GM19372 (cell line): ENCODE measurements at regions not wholly inside any gene's neighbourhood (a gene's known extent, or its start where the extent isn't known, plus 50 kb on each side); places are given as distances from the start of the nearest gene placed in this dataset.
"Not testable (repeated sequence)": the region's sequence is repeated elsewhere in the genome, so short reads cannot be mapped to it uniquely, and the experiment has no call there.

Source experiments
- ATAC-seq: cut with Tn5 transposase; IDR thresholded peaks from one replicate; pipeline ENCODE4 v1.9.1; 2021; ENCODE audit warnings: mild to moderate bottlenecking, low read depth, moderate library complexity; ENCODE audit not compliant: unreplicated experiment

GRCh38 chr9:42656789-42657188 is 473.3 kb downstream of the SPATA31A6 start:
- not testable (repeated sequence) for ATAC-seq

GRCh38 chr9:42657496-42657895 is 474.0 kb downstream of the SPATA31A6 start:
- ATAC-seq = not testable (repeated sequence)

- ATAC-seq = not testable (repeated sequence)
Observed at GRCh38 chr9:42697146-42697545, 513.7 kb downstream of the SPATA31A6 start.

- ATAC-seq = not testable (repeated sequence)
Observed at GRCh38 chr9:42702890-42703289, 519.4 kb downstream of the SPATA31A6 start.

DNA sequence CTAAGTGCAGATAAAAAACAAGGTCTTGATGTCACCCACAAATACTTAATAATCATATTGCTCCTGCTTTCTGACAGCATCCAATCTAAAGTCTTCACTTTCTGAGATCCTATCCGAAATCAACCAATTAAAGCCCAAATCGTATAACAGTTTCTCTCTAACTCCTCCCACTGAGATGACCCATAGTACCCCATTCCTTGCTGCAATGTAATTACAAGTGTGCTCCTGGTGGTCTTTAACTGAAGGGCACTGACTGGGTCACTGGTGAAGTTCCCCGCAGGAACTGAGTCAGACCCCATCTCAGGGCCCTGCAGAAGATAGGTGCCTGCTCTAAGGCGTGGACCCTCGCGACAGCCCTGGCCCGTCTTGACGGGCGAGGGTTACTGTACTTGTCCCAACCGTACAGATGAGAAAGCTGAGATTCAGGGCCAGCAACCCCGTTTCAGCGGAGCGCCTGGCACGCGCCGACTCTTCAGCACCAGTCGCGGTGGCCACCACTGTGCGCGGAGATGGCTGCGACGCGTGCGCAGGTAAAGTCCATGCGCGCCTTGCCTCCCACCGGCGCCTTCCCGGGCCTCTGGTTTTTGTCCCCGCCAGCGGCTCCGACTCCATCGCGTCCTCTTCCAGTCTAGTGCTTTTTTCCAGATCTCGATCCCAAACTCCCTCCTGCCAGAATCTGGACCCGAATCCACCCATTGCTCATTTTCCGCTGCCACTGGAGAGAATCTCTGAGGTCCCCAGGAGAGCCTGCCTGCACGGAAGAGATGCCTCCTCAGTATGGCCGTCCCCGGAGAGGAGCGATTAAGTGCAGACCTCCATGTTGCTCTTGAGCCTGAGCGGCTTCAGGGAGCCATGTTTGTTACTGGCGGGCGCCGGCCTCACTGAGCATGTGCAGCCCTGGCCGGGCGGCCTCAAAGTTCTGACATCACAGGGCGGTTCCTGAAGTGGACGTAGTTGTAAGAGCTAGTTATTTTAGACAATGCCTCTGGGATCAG is 541.7 kb downstream of the SPATA31A6 start:
- ATAC-seq = not testable (repeated sequence)

- peak; percentile 87 for ATAC-seq
Observed at GRCh38 chr9:42743030-42743814, 559.8 kb downstream of the SPATA31A6 start.

- not testable (repeated sequence) for ATAC-seq
Observed at GRCh38 chr9:42757251-42757650, 573.8 kb downstream of the SPATA31A6 start.

DNA sequence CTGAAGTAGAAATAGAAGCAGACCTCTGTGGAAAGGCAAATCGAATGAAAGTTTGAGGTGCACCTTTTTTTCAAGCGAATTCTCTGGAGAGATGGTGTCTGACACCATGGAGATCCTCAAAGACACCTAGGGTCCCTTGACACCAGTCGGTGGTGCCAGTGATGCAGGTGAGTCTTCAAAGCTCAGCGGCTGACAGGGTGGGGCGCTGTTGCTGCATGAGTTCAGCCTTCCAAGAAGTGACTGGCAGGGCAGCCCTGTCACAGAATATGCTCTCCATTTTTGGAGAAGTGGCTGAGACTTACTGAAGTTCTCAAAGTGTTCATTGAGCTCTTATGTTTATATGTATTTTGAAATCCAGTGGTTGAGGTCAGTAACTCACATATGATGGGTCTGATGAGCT is 575.9 kb downstream of the SPATA31A6 start:
- ATAC-seq = not testable (repeated sequence)

DNA sequence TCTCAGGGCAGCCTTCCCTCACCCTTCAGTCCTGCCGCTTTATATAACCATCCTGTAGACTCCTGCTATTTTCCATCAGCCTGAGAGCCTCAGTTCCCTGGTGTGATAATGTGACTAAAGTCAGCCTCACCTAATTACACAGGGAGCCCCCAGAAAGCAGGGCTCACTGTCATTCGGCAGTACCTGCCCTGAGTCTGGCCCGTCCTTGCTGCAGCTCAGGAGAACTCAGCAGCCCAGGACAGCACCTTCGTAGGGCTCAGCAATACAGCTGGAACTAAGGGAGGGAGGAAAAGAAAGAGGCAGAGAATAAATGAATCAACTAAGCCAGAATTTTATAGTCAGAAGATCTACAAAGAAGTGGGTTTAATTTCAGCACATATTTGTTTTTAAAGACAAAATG is 598.7 kb downstream of the SPATA31A6 start:
- not testable (repeated sequence) for ATAC-seq

DNA sequence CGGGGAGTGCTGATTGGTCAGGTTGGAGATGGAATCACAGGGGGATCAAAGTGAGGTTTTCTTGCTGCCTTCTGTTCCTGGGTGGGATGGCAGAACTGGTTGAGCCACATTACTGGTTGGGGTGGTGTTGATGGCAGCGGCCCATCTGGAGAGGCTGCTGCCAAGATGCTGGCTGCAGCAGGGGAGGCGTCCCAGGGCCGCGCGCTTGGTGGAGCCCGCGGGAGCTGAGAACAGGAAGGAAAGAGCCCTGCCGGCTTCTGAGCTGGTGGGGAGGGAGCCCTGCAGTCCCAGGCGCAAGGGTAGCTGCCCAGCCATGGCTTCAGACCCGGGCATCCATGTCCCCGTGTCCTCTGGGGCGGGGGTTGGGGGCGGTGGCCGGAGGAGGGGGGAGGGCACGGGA is 609.3 kb downstream of the SPATA31A6 start:
- not testable (repeated sequence) for ATAC-seq

GRCh38 chr9:42798571-42798970 is 615.1 kb downstream of the SPATA31A6 start:
- not testable (repeated sequence) for ATAC-seq

DNA sequence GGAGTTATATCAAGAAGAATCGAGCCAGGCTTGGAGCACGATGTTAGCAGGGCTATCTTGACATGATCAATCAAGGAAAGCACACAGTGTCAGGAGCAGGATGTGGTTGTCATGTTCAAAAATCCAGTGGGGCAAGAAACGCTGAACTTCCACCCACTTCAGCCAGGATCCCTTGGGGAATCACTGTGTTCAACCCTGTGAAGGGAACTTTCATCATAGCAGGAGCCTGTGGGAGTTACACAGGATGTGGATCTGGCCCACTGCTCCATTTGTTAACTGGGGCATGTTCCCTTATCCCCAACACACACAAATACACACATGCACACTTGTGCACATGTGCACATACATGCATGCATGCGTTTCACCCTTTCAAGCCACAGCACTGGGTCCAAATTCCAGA is 619.3 kb downstream of the SPATA31A6 start:
- ATAC-seq = not testable (repeated sequence)

- ATAC-seq = not testable (repeated sequence)
Observed at GRCh38 chr9:42806674-42807073, 623.2 kb downstream of the SPATA31A6 start.

DNA sequence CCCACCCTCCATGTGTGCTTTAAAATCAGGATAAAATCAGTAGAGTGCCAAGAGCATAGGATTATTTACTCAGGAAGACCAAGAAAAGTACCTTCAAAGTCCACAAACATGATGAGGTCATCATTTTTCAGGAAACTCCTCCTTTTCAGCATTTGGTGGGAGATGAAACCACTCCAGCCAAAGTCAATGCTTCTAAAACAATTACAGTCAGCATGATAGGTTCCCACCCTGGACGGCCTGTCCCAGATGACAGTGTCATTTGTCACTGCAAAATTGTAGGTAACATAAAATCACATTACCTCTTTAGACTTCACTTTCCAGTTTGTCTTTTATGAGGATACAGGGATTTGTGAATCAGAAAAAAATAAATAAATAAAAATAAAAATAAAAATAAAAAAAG is 638.0 kb downstream of the SPATA31A6 start:
- ATAC-seq = not testable (repeated sequence)

- ATAC-seq = not testable (repeated sequence)
Observed at GRCh38 chr9:42848156-42848555, 664.7 kb downstream of the SPATA31A6 start.

GRCh38 chr9:42850896-42851693 is 667.6 kb downstream of the SPATA31A6 start:
- ATAC-seq = not testable (repeated sequence)

DNA sequence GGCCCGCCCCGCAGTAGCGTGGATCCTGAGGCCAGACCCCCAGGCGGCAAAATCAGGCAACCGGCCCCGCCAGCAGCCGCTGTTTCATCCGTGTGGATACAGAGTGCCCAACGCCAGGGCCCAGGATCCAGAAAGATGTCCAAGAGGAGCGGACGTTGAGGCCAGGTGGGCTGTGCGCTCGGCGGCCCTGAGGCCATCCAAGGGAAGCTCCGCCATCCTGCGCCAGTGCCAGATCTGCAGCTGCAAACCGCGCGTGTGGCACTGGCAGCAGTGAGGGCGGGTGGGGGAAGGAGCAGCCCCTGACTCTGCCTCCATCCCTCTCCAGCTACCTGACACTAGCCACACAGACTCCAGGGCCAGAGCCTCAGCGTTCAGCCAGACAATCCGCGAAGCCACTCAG is 668.2 kb downstream of the SPATA31A6 start:
- not testable (repeated sequence) for ATAC-seq

GRCh38 chr9:42852133-42852930 is 668.9 kb downstream of the SPATA31A6 start:
- peak; percentile 89 for ATAC-seq

- ATAC-seq = not testable (repeated sequence)
Observed at GRCh38 chr9:42860133-42860532, 676.7 kb downstream of the SPATA31A6 start.
